Neural crest cell (in vitro differentiated cells): ENCODE measurements at regions not wholly inside any gene's neighbourhood (a gene's known extent, or its start where the extent isn't known, plus 50 kb on each side); places are given as distances from the start of the nearest gene placed in this dataset.

Experiments
- DNase-seq: peaks from one replicate; pipeline ENCODE4 v3.0.0; 2021; ENCODE audit warnings: low read depth, mixed read lengths, low spot score
- H3K27ac Mint-ChIP-seq: one replicate; pipeline ENCODE4 v1.8.0; 2021; ENCODE audit warnings: mild to moderate bottlenecking, mixed read lengths; ENCODE audit not compliant: unreplicated experiment
- H3K27me3 Mint-ChIP-seq: 2 replicates; pipeline ENCODE4 v1.8.0; 2021; ENCODE audit warnings: low read depth, mild to moderate bottlenecking, mixed read lengths
- H3K36me3 Mint-ChIP-seq: 2 replicates; pipeline ENCODE4 v1.8.0; 2021; ENCODE audit warnings: low read depth, mild to moderate bottlenecking, mixed read lengths
- H3K4me1 Mint-ChIP-seq: 2 replicates; pipeline ENCODE4 v1.8.0; 2021; ENCODE audit warnings: mixed read lengths
- H3K4me3 Mint-ChIP-seq: one replicate; pipeline ENCODE4 v1.8.0; 2021; ENCODE audit warnings: mild to moderate bottlenecking, mixed read lengths
- H3K9me3 Mint-ChIP-seq: 2 replicates; pipeline ENCODE4 v1.8.0; 2021; ENCODE audit warnings: mixed read lengths
- CTCF ChIP-seq: fragments of 200-600 bp; sonication (generic); conservative IDR thresholded peaks from 2 replicates; pipeline ENCODE4 v1.5.0; 2021; ENCODE audit warnings: antibody characterized with exemption, mild to moderate bottlenecking

- H3K36me3 Mint-ChIP-seq: no peaks in the 10 kb centered on the region
- H3K27ac Mint-ChIP-seq: no peak overlapping the region
- H3K4me1 Mint-ChIP-seq: no peaks in the 10 kb centered on the region
- no peak for DNase-seq
- no peak overlapping the region for H3K4me3 Mint-ChIP-seq
- H3K27me3 Mint-ChIP-seq: no peaks in the 10 kb centered on the region
- no peaks in the 10 kb centered on the region for H3K9me3 Mint-ChIP-seq
- no peak for TF ChIP-seq CTCF
These were observed 871.5 kb downstream of the RNF144A start for GRCh38 chr2:7788736-7789135.

- H3K27me3 Mint-ChIP-seq: no peaks in the 10 kb centered on the region
- H3K27ac Mint-ChIP-seq: no peak overlapping the region
- H3K36me3 Mint-ChIP-seq: no peaks in the 10 kb centered on the region
- DNase-seq: no peak
- TF ChIP-seq CTCF: no peak
- H3K9me3 Mint-ChIP-seq: no peaks in the 10 kb centered on the region
- no peaks in the 10 kb centered on the region for H3K4me1 Mint-ChIP-seq
- H3K4me3 Mint-ChIP-seq: no peak overlapping the region
These were observed 874.9 kb downstream of the RNF144A start for GRCh38 chr2:7792031-7792651.

- DNase-seq: no peak
- Mint-ChIP-seq H3K4me3 (no peak overlapping the region), H3K36me3 (peaks cover 11% of the 10 kb centered on the region), H3K27ac (no peak overlapping the region), H3K9me3 (peaks cover 16% of the 10 kb centered on the region), H3K27me3 (no peaks in the 10 kb centered on the region), H3K4me1 (no peaks in the 10 kb centered on the region)
- no peak for TF ChIP-seq CTCF
These were observed 878.8 kb downstream of the RNF144A start for GRCh38 chr2:7795778-7796563.

- Mint-ChIP-seq H3K4me1 (no peaks in the 10 kb centered on the region), H3K9me3 (peaks cover 23% of the 10 kb centered on the region), H3K4me3 (no peak overlapping the region), H3K36me3 (peaks cover 18% of the 10 kb centered on the region), H3K27me3 (no peaks in the 10 kb centered on the region), H3K27ac (no peak overlapping the region)
- no peak for TF ChIP-seq CTCF
- no peak for DNase-seq
These were observed 881.8 kb upstream of the ID2 start for GRCh38 chr2:7800031-7800430.

- Mint-ChIP-seq H3K9me3 (peaks cover 25% of the 10 kb centered on the region), H3K4me1 (no peaks in the 10 kb centered on the region), H3K4me3 (no peak overlapping the region), H3K27ac (no peak overlapping the region), H3K27me3 (no peaks in the 10 kb centered on the region), H3K36me3 (peaks cover 20% of the 10 kb centered on the region)
- DNase-seq: no peak
- no peak for TF ChIP-seq CTCF
These were observed 880.6 kb upstream of the ID2 start for GRCh38 chr2:7801212-7801611.
